GM04503 (cell line): ENCODE measurements at regions not wholly inside any gene's neighbourhood (a gene's known extent, or its start where the extent isn't known, plus 50 kb on each side); places are given as distances from the start of the nearest gene placed in this dataset.

Source experiments
- DNase-seq: peaks from one replicate; pipeline ENCODE4 v3.0.0-alpha.2; 2012; ENCODE audit warnings: low read depth

DNA sequence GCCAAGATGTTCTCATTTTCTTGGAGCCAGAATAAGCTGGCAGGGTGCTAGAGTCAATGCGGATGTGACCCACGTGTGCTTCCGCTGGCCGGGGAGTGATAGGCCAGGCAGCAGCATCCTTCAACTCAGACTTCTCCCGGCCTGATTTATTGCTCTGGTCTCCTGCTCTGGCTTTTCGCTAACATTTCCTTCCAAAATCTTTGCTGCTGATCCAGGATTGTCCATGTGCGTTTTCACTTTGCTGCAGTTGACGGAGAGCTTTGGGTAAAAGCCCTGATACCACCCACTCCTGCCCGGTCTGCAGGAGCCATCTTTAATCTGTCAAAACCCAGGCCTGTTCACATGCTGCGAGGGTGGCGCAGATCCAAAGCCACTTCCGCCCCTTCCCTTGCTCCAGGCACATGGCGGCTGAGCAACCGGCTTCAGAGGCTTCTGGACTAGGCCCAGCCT is 106.8 kb downstream of the CYP26A1 start:
- peak; percentile 20 for DNase-seq

DNA sequence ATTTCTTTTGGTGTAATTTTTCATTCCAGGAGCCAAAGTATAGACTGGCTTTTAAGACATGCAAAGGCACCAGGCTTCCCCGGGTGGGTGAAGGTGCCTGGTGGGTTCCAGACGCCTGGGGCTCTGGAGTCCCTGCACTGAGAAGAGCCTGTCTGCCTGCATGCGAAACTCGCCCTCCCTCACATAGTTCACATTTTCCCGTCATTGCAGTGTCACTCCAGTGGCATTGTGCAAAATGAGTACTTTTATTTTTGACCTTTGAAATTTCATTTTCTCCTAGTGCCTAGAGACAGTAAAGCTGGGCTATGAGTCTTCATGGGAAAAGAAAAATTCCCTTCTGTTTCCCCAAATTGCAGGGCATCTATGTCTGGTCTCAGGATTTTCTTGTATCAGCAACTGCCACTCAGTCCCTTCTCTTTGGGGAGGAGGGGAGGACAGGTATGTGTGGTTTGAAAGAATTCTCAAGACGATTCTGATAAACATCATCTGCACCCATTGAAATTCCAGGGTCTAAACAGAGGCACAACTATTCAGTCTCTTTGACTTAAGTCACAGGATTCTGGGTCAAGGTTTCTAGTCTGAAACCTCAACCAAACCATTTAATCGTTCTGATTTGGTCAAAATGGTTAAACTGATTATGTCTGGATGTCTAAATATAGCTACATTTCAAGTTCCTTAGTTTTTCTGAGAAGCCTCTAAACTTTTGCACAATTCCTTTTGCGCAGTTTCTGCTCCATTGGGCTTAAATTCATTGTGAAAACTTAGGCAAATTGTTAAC is 107.8 kb downstream of the CYP26A1 start:
- DNase-seq, result no peak

DNA sequence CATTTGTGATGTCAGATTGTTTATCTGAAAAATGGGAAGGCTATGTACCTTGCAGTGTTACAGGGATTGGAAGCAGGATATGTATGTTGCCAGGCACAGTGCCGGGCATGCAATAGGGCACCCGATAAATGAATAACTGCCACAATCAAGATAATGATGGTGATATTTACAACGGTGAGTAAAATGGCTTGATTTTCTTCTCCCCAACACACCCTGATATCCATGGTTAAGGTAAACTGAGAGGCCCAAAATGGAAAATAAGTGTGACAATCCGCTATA is 108.3 kb downstream of the CYP26A1 start:
- DNase-seq, result no peak

DNA sequence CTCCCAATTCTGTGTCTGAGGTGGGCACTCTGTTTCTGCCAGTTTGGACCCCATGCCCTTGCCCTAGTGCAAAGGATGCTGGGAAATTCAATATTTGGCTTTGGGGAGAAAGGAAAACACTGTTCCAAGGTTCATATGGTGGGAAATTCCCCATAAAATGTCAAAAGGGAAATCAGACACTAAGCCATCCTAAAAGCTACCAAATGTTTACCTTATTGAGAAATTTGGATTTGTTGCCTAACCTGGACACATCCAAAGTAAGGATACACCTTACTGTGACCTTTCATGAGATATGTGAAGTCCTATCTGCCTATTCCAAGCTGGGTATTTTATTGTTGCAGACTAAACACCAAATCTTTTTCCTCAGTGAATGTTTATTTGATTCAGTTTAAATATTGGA is 109.1 kb downstream of the CYP26A1 start:
- no peak for DNase-seq

DNA sequence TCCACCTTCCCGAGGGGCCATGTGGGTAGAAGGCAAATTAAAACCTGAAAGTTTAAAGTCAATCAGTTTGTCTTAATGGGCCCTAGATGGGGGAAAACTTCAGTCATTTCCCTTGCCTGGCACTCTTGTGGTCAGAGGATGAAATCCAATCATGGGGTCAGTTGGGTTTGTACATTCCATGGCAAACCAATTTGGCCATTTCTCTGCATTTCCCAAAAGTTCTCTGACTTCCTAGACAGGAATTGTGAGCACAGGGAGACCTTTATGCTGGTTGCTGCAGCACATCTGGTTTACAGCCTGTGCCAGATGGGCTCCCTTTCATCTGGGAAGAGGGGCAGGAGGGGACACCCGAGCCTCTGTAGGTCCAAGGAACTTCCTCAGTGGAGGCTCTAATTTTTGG is 113.0 kb downstream of the CYP26A1 start:
- peak; percentile 20 for DNase-seq

DNA sequence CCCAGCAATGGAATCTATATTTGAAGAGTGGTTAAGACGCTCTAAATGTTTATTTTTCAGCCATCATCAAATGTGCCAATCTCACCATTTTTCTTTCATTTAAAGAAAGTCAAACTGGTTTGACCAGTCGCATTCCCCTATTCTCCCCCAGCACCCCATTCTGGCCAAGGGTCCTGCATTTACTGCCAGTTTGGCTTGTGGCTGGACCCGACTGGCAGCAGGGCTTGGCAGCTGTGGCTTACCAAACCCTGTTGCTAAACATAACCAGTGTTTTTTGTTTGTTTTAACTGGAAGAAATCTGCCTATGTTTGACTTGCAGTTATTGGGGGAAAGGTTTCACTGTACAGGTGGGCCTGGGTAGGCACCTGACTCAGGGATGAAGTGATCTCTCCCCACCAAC is 116.3 kb downstream of the CYP26A1 start:
- DNase-seq, result no peak

DNA sequence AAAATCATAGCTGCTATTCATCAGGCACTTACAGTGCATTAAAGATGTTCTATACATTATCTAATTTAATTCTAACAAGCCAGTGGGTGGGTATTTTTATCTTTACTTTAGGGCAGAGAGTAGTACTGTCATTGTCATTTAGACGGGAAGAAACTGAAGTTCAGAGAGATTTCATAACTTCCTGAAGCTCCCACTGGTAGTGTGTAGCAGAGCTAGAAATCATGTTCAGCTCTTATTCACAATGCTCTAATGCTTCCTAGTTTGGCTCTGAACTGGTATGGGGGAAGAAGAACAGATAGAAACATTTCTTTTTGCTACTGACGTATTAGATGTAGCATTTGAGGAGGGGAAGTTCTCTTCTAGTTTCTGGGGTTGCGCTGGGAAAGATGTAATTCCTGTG is 116.7 kb downstream of the CYP26A1 start:
- no peak for DNase-seq

DNA sequence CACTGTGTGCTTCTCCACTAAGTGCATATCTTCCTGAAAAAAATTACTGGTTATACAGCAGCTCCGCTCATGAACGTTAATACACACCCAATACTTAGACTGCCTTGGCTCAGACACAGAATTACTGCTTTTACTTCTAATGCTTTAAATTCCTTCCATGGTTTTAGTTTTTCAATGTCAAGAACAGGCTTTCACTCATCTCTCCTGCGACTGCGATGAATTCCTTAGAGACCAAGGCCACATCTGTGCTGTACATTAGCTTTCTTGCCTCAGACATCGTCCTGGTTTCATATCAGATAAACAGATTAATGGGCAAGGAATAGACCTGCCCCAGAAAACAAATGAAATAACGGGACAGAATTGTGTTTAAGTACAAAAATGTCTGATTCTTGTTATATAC is 120.2 kb downstream of the CYP26A1 start:
- DNase-seq, result no peak

DNA sequence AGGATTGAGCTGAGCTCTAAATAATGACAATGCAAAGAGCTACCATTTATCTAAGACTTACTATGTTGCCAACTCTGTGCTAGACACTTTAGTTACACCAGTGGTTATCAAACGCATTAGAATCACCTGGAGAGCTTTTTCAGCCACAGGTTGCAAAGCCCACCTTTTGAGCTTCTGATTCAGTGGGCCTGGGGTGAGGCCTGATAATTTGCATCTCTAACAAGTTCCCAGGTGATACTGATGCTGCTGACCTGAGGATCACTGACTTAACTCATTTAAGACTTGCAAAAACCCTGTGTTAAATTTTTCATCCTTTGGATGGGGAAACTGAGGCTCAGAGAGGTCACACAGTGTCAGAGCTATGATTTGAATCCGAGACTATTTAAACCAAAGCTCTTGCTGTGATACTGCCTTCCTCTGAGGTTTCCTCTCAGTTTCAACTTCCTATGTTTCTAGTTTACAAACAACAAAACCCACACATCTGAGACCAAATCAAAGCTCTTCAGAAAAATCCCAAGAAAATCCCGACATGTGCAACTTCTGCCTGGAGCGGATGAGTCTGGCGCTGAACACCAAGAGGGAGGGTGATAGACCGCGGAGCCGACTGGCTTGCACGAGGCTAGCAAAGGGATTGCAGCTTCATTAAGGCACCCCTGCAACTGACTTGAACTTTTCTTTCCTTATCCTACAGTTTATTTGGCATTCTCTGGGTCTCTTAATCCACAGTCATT is 124.9 kb downstream of the CYP26A1 start:
- no peak for DNase-seq

DNA sequence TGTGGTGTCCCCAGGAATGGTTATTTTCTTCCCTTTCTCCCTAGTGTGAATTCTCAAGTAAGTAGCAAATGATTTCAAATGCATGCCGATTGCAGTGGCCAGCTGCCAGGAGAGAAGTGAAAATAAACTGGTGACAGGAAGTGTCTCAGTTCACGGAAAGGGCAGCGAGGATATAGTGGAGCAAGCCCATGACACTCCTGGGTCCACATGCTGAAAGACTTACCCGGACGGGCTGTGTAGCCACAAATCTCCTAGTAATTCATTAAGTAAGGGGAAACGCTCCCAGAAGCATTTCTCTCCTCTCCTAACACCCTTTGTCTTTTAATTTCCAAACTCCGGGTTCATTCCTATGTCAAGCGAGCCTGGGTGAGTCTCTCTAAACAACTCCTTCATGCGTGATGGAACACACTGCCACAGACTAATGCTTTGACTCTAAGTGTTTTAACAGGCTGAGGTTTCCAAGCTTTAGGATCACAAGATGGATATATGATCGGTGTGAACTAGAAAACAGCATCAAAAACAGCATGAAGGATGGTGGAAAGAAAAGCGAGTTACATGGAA is 125.6 kb downstream of the CYP26A1 start:
- peak; percentile 64 for DNase-seq

DNA sequence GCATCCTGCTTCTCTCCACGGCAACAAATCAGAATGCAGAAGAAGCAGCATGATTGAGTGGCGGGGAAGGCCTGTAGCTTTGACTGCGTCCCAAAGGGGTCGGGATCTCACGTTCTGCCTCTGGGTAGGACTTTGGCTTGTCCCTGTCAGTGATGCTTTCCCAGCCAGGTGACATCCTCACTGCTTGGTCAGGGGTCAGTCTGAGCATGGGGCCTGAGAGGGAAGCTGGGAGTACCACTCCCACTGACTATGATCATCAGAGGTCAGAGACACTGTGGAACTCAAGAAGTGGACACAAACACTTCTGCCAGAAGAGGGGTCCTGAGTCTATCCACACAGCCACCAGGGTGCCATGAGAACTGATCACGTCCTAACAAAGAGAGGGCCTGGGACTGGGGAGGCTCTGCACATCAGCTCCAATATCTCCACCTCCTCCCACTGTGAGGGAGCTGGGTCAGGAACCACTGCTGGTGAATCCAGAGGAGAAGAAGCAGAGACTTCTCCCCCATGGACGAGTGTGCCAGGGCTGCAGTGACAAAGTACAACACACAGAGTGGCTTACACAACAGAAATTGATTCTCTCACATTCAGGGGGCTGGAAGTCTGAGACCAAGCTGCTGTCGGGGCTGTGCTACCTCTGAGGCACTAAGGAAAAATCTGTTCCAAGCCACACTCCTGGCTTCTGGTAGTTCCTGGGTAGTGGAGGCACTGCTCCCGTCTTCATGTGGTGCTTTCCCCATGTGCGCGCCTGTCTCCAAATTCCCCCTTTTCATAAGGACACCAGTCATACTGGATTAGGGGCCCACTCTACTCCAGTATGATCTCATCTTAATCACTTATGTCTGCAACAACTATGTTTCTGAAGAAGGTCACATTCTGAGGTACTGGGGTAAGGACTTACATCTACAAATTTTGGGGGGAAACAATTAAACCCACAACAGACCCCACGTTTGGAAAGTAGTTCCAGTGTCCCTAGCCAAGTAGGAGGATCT is 131.1 kb downstream of the CYP26A1 start:
- no peak for DNase-seq

DNA sequence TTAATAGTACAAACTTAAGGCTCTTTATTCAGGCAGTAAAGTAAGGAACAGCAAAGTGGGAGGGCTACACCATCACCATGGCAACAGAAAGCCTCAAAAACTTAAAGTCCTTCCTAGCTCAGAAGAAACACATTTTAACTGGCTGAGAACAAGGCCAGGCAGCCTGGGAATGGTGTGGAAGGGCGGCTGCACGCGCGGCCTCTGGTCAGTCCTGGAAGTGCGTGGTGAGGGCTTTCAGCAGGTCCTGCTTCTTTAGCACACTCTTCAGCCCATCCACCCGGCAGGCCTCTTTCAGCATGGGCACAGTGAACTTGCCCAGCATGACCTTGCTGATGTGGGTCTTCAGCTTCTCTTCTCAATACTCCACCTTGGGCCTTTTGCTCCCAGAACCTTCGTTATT is 133.0 kb downstream of the CYP26A1 start:
- no peak for DNase-seq

DNA sequence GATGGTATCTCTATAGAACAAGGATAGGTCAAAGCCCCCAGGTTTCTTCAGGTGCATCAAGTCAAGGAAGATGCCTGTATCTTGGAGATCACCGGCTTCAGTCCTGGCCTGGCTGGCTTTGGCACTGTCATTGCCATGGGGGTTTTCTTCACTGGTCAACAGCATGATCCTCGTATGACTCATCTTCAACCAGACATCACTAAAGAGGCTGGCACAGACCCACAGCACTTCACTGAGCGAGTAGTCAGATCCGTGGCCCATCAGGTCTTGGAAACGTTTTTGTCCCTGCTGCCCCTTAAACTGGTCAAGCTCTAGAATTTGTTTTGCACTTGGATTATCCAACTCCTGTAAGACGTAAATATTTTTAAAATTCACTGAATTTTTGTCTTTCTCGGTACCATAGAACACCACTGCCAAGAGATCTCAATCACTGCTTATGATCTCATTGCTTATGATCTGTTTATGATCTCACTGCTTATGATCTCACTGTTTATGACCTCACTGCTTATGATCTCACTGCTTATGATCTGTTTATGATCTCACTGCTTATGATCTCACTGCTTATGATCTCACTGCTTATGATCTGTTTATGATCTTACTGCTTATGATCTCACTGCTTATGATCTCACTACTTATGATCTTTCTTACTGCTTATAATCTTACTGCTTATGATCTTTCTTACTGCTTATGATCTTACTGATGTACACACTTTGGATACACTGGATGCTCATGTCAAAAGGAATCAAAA is 135.2 kb downstream of the CYP26A1 start:
- peak; percentile 13 for DNase-seq

DNA sequence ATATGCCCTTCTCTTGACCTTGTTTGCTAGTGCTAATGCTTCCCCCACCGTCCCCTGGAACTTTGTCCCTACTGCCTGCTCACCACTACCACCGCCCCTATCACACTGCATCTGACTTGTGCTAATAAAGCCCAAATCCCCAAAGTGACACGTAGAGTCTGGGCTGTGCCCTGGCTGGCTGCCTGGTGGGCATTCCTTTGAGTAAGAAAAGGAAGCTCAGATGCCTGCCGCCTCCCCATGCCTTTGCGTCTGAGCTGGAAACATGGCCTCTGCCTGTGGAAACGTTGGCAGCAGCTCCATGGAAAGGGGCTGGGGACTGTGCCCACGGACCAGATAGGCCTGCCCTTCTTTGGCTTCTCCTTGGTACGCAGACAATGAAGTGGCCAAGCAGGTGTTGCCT is 138.3 kb downstream of the CYP26A1 start:
- DNase-seq, result no peak

DNA sequence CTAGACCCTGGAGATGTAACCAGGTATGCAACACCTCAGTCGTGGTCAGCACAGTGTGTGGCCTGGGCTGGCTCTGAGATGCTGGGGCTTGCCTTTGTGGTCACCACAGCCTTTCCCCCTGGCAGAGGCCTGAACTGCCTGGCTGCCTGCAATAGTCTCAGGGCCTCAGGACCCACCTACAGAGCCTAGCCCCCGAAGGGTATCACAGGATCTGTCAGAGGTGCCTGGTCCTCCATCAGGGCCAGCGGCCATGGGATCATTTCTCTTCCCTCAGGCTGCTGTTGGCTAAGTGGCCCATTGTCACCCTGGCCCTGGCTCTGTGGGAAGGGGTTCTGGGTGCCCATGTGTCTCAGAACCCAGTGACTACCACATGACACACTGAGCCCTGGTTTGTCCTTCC is 141.6 kb downstream of the CYP26A1 start:
- no peak for DNase-seq

DNA sequence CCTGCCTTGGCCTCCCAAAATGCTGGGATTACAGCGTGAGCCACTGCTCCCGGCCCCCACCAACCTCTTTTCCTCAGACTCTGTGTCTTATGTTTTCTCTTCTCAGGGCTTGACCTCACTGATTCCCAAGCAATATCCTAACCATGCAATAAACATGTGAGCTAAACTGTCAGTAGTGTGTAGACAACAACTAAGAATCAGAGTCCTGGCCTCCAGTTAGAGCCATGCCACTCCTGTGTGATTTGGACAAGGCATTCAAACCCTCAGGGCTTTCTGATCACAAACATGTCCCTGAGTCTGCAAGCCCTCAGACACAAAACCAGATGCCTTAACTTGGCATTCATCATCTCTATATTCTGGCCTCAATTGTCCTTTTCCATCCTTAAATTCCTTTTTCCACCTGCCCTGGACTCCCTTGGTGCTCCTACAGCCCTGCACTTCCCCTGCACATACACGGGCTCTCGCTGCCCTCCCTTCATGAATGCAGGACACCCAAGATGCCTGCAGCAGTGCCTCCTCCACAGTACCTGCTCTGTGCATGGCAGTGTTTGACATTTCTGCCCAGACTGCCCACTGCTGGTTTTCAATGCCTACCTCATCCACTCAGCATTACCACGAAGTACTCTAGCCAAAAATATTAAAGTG is 142.8 kb downstream of the CYP26A1 start:
- DNase-seq, result no peak

DNA sequence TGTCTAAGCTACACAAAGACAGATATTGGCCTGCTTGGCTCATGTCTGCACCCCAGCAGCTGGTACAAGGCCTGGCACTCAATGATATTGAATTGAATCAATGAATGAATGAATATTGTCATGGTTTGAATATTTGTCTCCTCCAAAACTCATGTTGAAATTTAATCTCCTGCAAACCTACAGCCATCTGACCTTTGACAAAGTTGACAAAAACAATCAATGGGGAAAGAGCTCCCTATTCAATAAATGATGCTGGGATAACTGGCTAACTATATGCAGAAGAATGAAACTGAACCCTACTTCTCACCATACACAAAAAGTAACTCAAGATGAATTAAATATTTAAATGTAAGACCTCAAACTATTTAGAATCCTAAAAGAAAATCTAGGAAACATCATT is 144.7 kb downstream of the CYP26A1 start:
- DNase-seq, result no peak

DNA sequence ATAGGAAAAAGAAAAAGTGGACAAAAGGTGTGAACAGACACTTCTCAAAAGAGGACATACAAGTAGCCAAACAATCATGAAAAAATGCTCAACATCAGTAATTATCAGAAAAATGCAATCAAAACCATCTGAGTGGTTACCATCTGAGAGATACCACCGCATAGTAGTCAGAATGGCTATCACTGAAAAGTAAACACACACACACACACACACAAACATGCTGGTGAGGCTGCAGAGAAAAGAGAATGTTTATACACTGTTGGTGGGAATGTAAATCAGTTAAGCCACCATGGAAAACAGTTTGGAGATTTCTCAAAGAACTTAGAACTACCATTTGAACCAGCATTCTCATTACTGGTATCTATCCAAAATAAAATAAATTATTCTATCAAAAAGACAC is 145.7 kb downstream of the CYP26A1 start:
- DNase-seq, result no peak

DNA sequence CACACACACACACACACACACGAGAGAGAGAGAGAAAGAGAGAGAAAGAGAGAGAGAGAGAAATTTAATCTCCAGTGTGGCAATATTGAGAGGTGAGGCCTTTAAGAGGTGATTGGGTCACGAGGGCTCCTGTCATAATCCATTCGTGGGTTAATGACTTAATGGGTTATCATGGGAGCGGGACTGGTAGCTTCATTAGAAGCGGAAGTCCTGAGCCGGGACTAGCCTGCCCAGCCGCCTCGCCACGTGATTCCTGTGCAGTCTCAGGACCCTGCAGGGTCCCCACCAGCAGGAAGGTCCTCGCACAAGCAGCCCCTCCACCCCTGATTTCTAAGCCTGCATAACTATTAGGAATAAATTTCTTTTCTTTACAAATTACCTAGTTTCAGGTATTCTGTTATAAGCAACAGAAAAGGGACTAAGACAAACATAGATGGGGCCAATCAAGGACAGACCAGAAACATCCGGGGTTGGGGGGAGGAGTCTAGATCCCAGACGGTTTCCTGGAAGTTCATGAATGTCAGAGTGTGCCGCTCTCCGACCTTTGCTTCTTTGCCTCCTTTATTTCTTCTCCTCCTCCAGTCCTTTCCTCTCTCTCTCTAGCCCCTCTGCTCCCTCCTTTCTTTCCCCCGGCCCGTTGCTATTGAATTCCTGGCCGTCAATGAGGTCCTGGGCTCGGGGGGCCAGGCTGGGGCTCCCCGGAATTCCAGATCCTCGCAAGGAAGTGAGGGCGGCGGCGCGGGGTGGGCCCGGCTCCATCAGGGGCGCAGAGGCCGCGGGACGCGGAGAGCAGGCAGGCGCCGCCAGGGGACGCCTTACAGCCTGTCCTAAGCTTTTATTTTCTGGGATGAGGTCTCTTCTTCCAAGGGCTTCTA is 146.8 kb downstream of the CYP26A1 start:
- no peak for DNase-seq

DNA sequence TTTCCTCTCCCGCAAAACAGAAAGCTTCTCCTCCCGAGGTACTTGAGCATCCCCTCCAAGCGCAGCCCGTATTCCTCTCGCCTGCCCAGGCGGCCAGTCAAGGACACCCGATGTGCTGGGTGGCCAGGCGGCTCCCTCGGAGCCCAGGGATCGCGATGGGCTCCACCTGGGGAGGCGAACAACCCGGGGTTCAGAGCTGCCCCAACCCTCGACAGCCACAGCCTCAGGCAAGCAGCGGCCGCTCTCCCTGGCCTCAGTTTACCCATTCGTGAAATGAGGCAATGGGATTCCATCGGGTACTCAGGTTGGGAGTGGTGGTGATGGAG is 147.4 kb downstream of the CYP26A1 start:
- no peak for DNase-seq
